Limb (tissue), 2 donors: ENCODE measurements at regions not wholly inside any gene's neighbourhood (a gene's known extent, or its start where the extent isn't known, plus 50 kb on each side); places are given as distances from the start of the nearest gene placed in this dataset.

Source experiments
- DNase-seq, 2 donors: peaks; one replicate each; pipeline ENCODE4 v3.0.0-alpha.2; 2016; ENCODE audit errors: extremely low spot score in 2 of 2

- no peak for DNase-seq
These were observed 212.2 kb downstream of the TRIB2 start for GRCh38 chr2:12928775-12929401.

- DNase-seq = no peak
These were observed 213.0 kb downstream of the TRIB2 start for GRCh38 chr2:12929758-12930157.

GRCh38 chr2:12930391-12930790 is 213.7 kb downstream of the TRIB2 start:
- DNase-seq = no peak

GRCh38 chr2:12931186-12931844 is 214.6 kb downstream of the TRIB2 start:
- peak in 1 of 2 donors; percentile 77 for DNase-seq

- DNase-seq = no peak
These were observed 215.5 kb downstream of the TRIB2 start for GRCh38 chr2:12932192-12932591.

- DNase-seq = no peak
These were observed 217.5 kb downstream of the TRIB2 start for GRCh38 chr2:12934146-12934756.

- no peak for DNase-seq
These were observed 218.5 kb downstream of the TRIB2 start for GRCh38 chr2:12935222-12935621.

GRCh38 chr2:12935796-12936195 is 219.1 kb downstream of the TRIB2 start:
- no peak for DNase-seq

- DNase-seq = no peak
These were observed 224.5 kb downstream of the TRIB2 start for GRCh38 chr2:12941203-12941602.

- DNase-seq = no peak
These were observed 231.7 kb downstream of the TRIB2 start for GRCh38 chr2:12948231-12948960.

- no peak for DNase-seq
These were observed 232.2 kb downstream of the TRIB2 start for GRCh38 chr2:12948961-12949353.

- DNase-seq = no peak
These were observed 232.7 kb downstream of the TRIB2 start for GRCh38 chr2:12949406-12949805.

GRCh38 chr2:12950174-12950573 is 233.4 kb downstream of the TRIB2 start:
- no peak for DNase-seq

GRCh38 chr2:12950957-12951656 is 234.4 kb downstream of the TRIB2 start:
- no peak for DNase-seq

- DNase-seq = no peak
These were observed 234.9 kb downstream of the TRIB2 start for GRCh38 chr2:12951657-12951973.

- no peak for DNase-seq
These were observed 236.9 kb downstream of the TRIB2 start for GRCh38 chr2:12953596-12953995.

- DNase-seq = no peak
These were observed 239.1 kb downstream of the TRIB2 start for GRCh38 chr2:12955864-12956263.

- no peak for DNase-seq
These were observed 240.5 kb downstream of the TRIB2 start for GRCh38 chr2:12957251-12957650.

- no peak for DNase-seq
These were observed 243.2 kb downstream of the TRIB2 start for GRCh38 chr2:12959935-12960334.

GRCh38 chr2:12960671-12961070 is 243.9 kb downstream of the TRIB2 start:
- DNase-seq = no peak

GRCh38 chr2:12964904-12965539 is 248.3 kb downstream of the TRIB2 start:
- no peak for DNase-seq
